ENCODE measurements at regions not wholly inside any gene's neighbourhood (a gene's known extent, or its start where the extent isn't known, plus 50 kb on each side); places are given as distances from the start of the nearest gene placed in this dataset.

GRCh38 chr12:41917938-41918341 is 226.7 kb downstream of the GXYLT1 start:
- Histone ChIP-seq H3K9ac (ENCODE audit: control insufficient read depth, insufficient read depth, low read length) (no peak overlapping the region), H3K36me3 (ENCODE audit: control insufficient read depth in 2 of 2, insufficient read depth in 2 of 2, low read length in 1 of 2) (no peaks in the 10 kb centered on the region), H4K20me1 (ENCODE audit: control insufficient read depth, insufficient read depth) (no peaks in the 10 kb centered on the region), H3K27me3 (replicated peaks in 1 of 2; ENCODE audit: control insufficient read depth in 2 of 2, insufficient read depth in 2 of 2, low read length in 1 of 2) (no peaks in the 10 kb centered on the region; a peak in 1 of 4 replicates), H3K27ac (ENCODE audit: control insufficient read depth, insufficient read depth) (no peak overlapping the region), H3K4me2 (ENCODE audit: control insufficient read depth, insufficient read depth) (no peak overlapping the region), H3K4me1 (ENCODE audit: control insufficient read depth, insufficient read depth, low read length) (no peaks in the 10 kb centered on the region), H3K4me3 (no peak overlapping the region), H3K79me2 (ENCODE audit: control insufficient read depth, insufficient read depth, low read length) (no peaks in the 10 kb centered on the region), H3K9me3 (replicated peaks; ENCODE audit: control insufficient read depth, insufficient read depth, low read length) (no peaks in the 10 kb centered on the region), H2AFZ (ENCODE audit: control insufficient read depth, low read depth, low read length) (no peak overlapping the region)
- 4% methylated on average over 5 of the region's 5 CpGs for WGBS (ENCODE audit: insufficient coverage, insufficient replicate concordance, low lambda C conversion rate, missing lambda C conversion rate)
- SMC1A ChIA-PET (ENCODE audit: uncharacterized antibody, unreplicated experiment): no interaction called here
- intact Hi-C loops (cut with micrococcal nuclease; ENCODE audit: unreplicated experiment): no loop called here
- no peak for FAIRE-seq
- no peak for DNase-seq (ENCODE audit: low read depth, low spot score)
- in situ Hi-C loops (cut with MboI): no loop called here
- RAD21 ChIA-PET (ENCODE audit: unreplicated experiment): no interaction called here
- TF ChIP-seq SKIL (IDR thresholded peaks at IDR 0.05; ENCODE audit: low read depth, poor library complexity, severe bottlenecking) (no peak), KAT2A (conservative IDR thresholded peaks at IDR 0.05; ENCODE audit: control insufficient read depth, low read depth, low read length) (no peak), FOXK2 (IDR thresholded peaks at IDR 0.05) (no peak), ZNF24 (IDR thresholded peaks at IDR 0.05) (no peak), NFYB (IDR thresholded peaks at IDR 0.05; ENCODE audit: insufficient read depth, low read depth, low read length) (no peak), IRF5 (IDR thresholded peaks at IDR 0.05; ENCODE audit: borderline replicate concordance) (no peak), KLF5 (IDR thresholded peaks at IDR 0.05; ENCODE audit: partially characterized antibody) (no peak), MYC (IDR thresholded peaks at IDR 0.05; ENCODE audit: insufficient read depth, insufficient read length, insufficient replicate concordance, low read length, severe bottlenecking) (no peak), BCL3 (IDR thresholded peaks at IDR 0.05; ENCODE audit: borderline replicate concordance, insufficient read depth, low read depth, low read length, poor library complexity, severe bottlenecking) (no peak), MEF2B (IDR thresholded peaks at IDR 0.05; ENCODE audit: partially characterized antibody, poor library complexity, severe bottlenecking) (no peak), PML (IDR thresholded peaks at IDR 0.05; ENCODE audit: low read length) (no peak), HDAC2 (IDR thresholded peaks at IDR 0.05) (no peak), MTA3 (IDR thresholded peaks at IDR 0.05; ENCODE audit: borderline replicate concordance, low read length) (no peak), TARDBP (IDR thresholded peaks at IDR 0.05; ENCODE audit: borderline replicate concordance) (no peak), CEBPB (IDR thresholded peaks at IDR 0.05; ENCODE audit: borderline replicate concordance in 1 of 2, low read depth in 2 of 2, low read length in 2 of 2) (no peak), SPI1 (IDR thresholded peaks at IDR 0.05; ENCODE audit: borderline replicate concordance, insufficient read depth, low read depth, low read length) (no peak)
- no TSS peak for BruUV-seq (replicated peaks)
- CTCF ChIA-PET: no interaction called here
- POLR2A ChIA-PET: no interaction called here
- no peak for ATAC-seq

Data from GM12878 (cell line).